IMR-90 (cell line): ENCODE measurements at regions not wholly inside any gene's neighbourhood (a gene's known extent, or its start where the extent isn't known, plus 50 kb on each side); places are given as distances from the start of the nearest gene placed in this dataset.

ENCODE experiments used
- ATAC-seq: fragments of 200-7000 bp; cut with Tn5 transposase; 2 replicates; pipeline ENCODE4 v1.9.1; 2020; ENCODE audit warnings: low read depth, mild to moderate bottlenecking, moderate library complexity
- BruUV-seq: library from RNA; stranded (reverse); fragments of 400-500 nt; replicated peaks from 2 replicates; lab custom pipeline; 2021; lab: Mats Ljungman, UMichigan
- CTCF ChIA-PET: fragments of 300-600 bp; formaldehyde crosslinking; extraction: SDS; loops from one replicate; lab custom pipeline; 2021; ENCODE audit warnings: antibody characterized with exemption; lab: Yijun Ruan, JAX
- POLR2A ChIA-PET: fragments of 300-600 bp; sonication (Branson Sonifier 250); formaldehyde crosslinking; loops from one replicate; lab custom pipeline; 2022; ENCODE audit warnings: antibody characterized with exemption; ENCODE audit not compliant: unreplicated experiment; lab: Charles Lee
- DNase-seq: peaks from one replicate; pipeline ENCODE4 v3.0.0; 2013
- H2AFZ ChIP-seq: replicated peaks from 2 replicates; pipeline ENCODE3; 2013; ENCODE audit warnings: low read length, mild to moderate bottlenecking; ENCODE audit not compliant: poor library complexity
- H2AK5ac ChIP-seq: 2 replicates; pipeline ENCODE4 v1.6.1; 2013; ENCODE audit warnings: low read depth, low read length, inconsistent platforms
- H2AK9ac ChIP-seq: replicated peaks from 2 replicates; pipeline ENCODE3; 2013; ENCODE audit warnings: mild to moderate bottlenecking, low read depth, low read length, moderate library complexity; ENCODE audit not compliant: poor library complexity
- H2BK120ac ChIP-seq: 2 replicates; pipeline ENCODE4 v1.6.1; 2013; ENCODE audit warnings: low read depth, low read length, inconsistent platforms
- H2BK15ac ChIP-seq: 3 replicates; pipeline ENCODE4 v1.6.1; 2013; ENCODE audit warnings: low read depth, low read length, inconsistent platforms
- H2BK20ac ChIP-seq: 2 replicates; pipeline ENCODE4 v1.6.1; 2013; ENCODE audit warnings: low read depth, mild to moderate bottlenecking, inconsistent platforms, low read length, moderate library complexity
- H2BK5ac ChIP-seq: 2 replicates; pipeline ENCODE4 v1.6.1; 2013; ENCODE audit warnings: mild to moderate bottlenecking, low read depth, low read length, inconsistent platforms; ENCODE audit not compliant: poor library complexity, severe bottlenecking
- H3K14ac ChIP-seq: replicated peaks from 2 replicates; pipeline ENCODE4 v1.6.1; 2013; ENCODE audit warnings: low read depth, low read length, inconsistent platforms
- H3K18ac ChIP-seq: 2 replicates; pipeline ENCODE4 v1.6.1; 2013; ENCODE audit warnings: low read depth, low read length, control low read depth
- H3K23ac ChIP-seq: 2 replicates; pipeline ENCODE4 v1.6.1; 2013; ENCODE audit warnings: low read depth, low read length, inconsistent platforms
- H3K27ac ChIP-seq: 2 replicates; pipeline ENCODE4 v1.5.1; 2013; ENCODE audit warnings: mild to moderate bottlenecking, control low read depth, low read length; ENCODE audit not compliant: insufficient read depth
- H3K27me3 ChIP-seq: 2 replicates; pipeline ENCODE4 v1.6.1; 2013; ENCODE audit warnings: low read length; ENCODE audit not compliant: control insufficient read depth, insufficient read depth
- H3K36me3 ChIP-seq: 2 replicates; pipeline ENCODE4 v1.6.1; 2013; ENCODE audit warnings: low read length, mixed read lengths; ENCODE audit not compliant: control insufficient read depth, insufficient read depth
- H3K4ac ChIP-seq: 2 replicates; pipeline ENCODE4 v1.6.1; 2013; ENCODE audit warnings: low read depth, low read length, inconsistent platforms
- H3K4me1 ChIP-seq: 2 replicates; pipeline ENCODE4 v1.6.1; 2013; ENCODE audit warnings: low read length, mixed read lengths; ENCODE audit not compliant: control insufficient read depth, insufficient read depth
- H3K4me2 ChIP-seq: 2 replicates; pipeline ENCODE4 v1.6.1; 2013; ENCODE audit warnings: low read depth, mild to moderate bottlenecking, control low read depth, low read length, moderate library complexity
- H3K4me3 ChIP-seq: 2 replicates; pipeline ENCODE4 v1.5.1; 2013; ENCODE audit warnings: low read depth, mild to moderate bottlenecking, control low read depth, low read length, moderate library complexity; ENCODE audit not compliant: insufficient read depth
- H3K56ac ChIP-seq: 2 replicates; pipeline ENCODE4 v1.6.1; 2013; ENCODE audit warnings: low read length, inconsistent platforms; ENCODE audit not compliant: insufficient read depth; ENCODE audit errors: extremely low read depth
- H3K79me1 ChIP-seq, 2 experiments: 2 replicates each; pipeline ENCODE4 v1.6.1; 2013; ENCODE audit warnings: low read length in 2 of 2, inconsistent platforms in 1 of 2, low read depth in 1 of 2
- H3K9ac ChIP-seq: 2 replicates; pipeline ENCODE4 v1.6.1; 2013; ENCODE audit warnings: low read depth, low read length, control low read depth
- H3K9me1 ChIP-seq: 2 replicates; pipeline ENCODE4 v1.6.1; 2013; ENCODE audit warnings: low read length, inconsistent platforms; ENCODE audit not compliant: insufficient read depth
- H3K9me3 ChIP-seq: 2 replicates; pipeline ENCODE4 v1.6.1; 2013; ENCODE audit warnings: low read length; ENCODE audit not compliant: control insufficient read depth, insufficient read depth
- H4K20me1 ChIP-seq: 2 replicates; pipeline ENCODE4 v1.6.1; 2013; ENCODE audit warnings: low read length, inconsistent platforms; ENCODE audit not compliant: insufficient read depth
- H4K5ac ChIP-seq: 2 replicates; pipeline ENCODE4 v1.6.1; 2013; ENCODE audit warnings: mild to moderate bottlenecking, low read depth, low read length, control low read depth
- H4K8ac ChIP-seq, 2 experiments: 2 replicates each; pipeline ENCODE4 v1.6.1; 2013; ENCODE audit warnings: low read depth in 2 of 2, low read length in 2 of 2, control low read depth in 1 of 2, inconsistent platforms in 1 of 2
- H4K91ac ChIP-seq: 2 replicates; pipeline ENCODE4 v1.6.1; 2013; ENCODE audit warnings: low read depth, low read length, inconsistent platforms; ENCODE audit not compliant: insufficient read depth
- CHD1 ChIP-seq: IDR thresholded peaks from 2 replicates; pipeline ENCODE4 v1.6.1; 2012; ENCODE audit warnings: low read depth, low read length, improper control_type of control experiment
- WGBS, 2 experiments: methylation state at CpG; one replicate each; pipeline versions ENCODE4 v1.1.5 to v1.1.7; 2013; ENCODE audit warnings: missing lambda C conversion rate in 2 of 2; ENCODE audit not compliant: insufficient read length in 1 of 2; ENCODE audit errors: extremely low coverage in 2 of 2; 5-methylcytosine and 5-hydroxymethylcytosine counted together
- dilution Hi-C: fragments of 300-500 bp; cut with HindIII; formaldehyde crosslinking; loops from one replicate; pipeline ENCODE4 v1.14.3; 2018; ENCODE audit warnings: low sequenced_read_pairs; ENCODE audit not compliant: unreplicated experiment
- in situ Hi-C: fragments of 300-500 bp; cut with MboI; formaldehyde crosslinking; loops from 3 replicates; pipeline ENCODE4 v1.14.3; 2019; ENCODE audit warnings: low sequenced_read_pairs, inconsistent platforms, mixed read lengths
- intact Hi-C: fragments of 100-400 bp; cut with micrococcal nuclease; formaldehyde crosslinking; loops from 2 replicates; pipeline ENCODE4 v1.10.0; 2022

DNA sequence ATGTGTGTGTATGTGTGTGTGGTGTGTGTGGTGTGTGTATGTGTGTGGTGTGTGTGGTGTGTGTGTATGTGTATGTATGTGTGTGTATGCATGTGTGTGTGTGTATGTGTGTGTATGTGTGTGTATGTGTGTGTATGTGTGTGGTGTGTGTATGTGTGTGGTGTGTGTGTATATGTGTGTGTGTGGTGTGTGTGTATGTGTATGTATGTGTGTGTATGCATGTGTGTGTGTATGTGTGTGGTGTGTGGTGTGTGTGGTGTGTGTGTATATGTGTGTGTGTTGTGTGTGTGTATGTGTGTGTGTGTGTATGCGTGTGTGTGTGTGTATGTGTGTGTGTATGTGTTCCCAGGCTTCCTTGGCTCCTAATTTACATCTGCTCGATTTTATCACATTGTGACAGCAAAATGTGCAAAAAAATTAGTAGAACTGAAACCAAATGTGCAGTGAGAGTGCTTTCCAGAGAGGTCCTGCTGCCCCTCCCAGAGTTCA is 234.5 kb downstream of the BMP7 start:
- Histone ChIP-seq H3K18ac (no peak overlapping the region), H3K4me2 (no peak overlapping the region), H2AK5ac (no peak overlapping the region; the same call in 1 of the 2 replicates), H4K20me1 (no peaks in the 10 kb centered on the region), H3K56ac (no peak overlapping the region), H3K36me3 (no peaks in the 10 kb centered on the region), H2BK120ac (no peak overlapping the region), H3K4me1 (no peaks in the 10 kb centered on the region), H2AK9ac (no peak overlapping the region), H4K8ac (0 out of 4 replicates have a peak overlapping the region, but pooled peaks of 1 of the 2 experiments have one; percentile 17), H3K79me1 (no peaks in the 10 kb centered on the region), H3K27me3 (no peaks in the 10 kb centered on the region), H3K9me1 (no peaks in the 10 kb centered on the region), H3K4ac (peak overlapping the region; percentile 27; the same call in 1 of the 2 replicates), H2BK20ac (no peak overlapping the region), H3K27ac (no peak overlapping the region), H3K23ac (no peak overlapping the region), H3K9me3 (peaks cover 4% of the 10 kb centered on the region; the same call in 1 of the 2 replicates), H2BK5ac (peak overlapping the region; percentile 95), H2AFZ (no peak overlapping the region), H4K91ac (no peak overlapping the region; the same call in 1 of the 2 replicates), H2BK15ac (no peak overlapping the region), H3K9ac (no peak overlapping the region), H4K5ac (no peak overlapping the region), H3K14ac (no peak overlapping the region), H3K4me3 (no peak overlapping the region)
- CTCF ChIA-PET, result no interaction called here
- TF ChIP-seq CHD1, result no peak
- no TSS peak for BruUV-seq
- dilution Hi-C loops, result no loop called here
- WGBS, 2 experiments, result 40% methylated on average over 1 of the region's 2 CpGs; no CpG with 5 or more reads in 1 of the 2 experiments
- ATAC-seq (no peak), DNase-seq (no peak)
- intact Hi-C loops, result no loop called here
- POLR2A ChIA-PET, result no interaction called here
- in situ Hi-C loops, result no loop called here
